ENCODE measurements at regions not wholly inside any gene's neighbourhood (a gene's known extent, or its start where the extent isn't known, plus 50 kb on each side); places are given as distances from the start of the nearest gene placed in this dataset.
"Not testable (repeated sequence)": the region's sequence is repeated elsewhere in the genome, so short reads cannot be mapped to it uniquely, and the experiment has no call there.

DNA sequence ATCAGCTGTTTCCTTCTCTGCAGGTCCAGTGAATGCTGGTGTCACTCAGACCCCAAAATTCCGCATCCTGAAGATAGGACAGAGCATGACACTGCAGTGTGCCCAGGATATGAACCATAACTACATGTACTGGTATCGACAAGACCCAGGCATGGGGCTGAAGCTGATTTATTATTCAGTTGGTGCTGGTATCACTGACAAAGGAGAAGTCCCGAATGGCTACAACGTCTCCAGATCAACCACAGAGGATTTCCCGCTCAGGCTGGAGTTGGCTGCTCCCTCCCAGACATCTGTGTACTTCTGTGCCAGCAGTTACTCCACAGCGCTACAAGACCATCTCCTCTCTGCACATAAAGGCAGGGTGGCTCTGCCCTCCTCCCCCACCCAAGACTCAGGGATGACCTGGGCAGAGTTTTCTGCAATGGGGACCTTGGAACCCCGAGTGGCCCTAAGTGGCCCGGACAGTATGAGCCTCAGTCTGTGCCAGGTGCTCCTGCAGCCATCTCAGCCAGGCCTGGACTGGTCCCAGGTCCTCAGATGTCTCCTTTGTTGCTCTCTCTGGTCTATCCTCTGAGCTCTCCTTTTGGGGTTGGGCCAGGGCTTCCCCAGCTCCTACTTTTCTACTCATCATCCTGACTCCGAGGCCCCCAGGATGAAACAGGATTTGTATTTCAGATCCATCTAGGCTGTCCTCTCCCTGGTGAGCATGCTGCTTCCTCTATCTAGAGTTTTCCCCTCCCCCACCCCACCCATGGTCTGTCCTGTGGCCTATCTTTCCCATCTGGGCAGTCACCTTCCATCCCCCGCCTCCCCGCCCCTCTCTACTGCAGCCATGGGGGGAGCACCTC is 212.1 kb upstream of the PRSS58 start:
- DNase-seq (ENCODE audit: low read depth) = no peak

DNA sequence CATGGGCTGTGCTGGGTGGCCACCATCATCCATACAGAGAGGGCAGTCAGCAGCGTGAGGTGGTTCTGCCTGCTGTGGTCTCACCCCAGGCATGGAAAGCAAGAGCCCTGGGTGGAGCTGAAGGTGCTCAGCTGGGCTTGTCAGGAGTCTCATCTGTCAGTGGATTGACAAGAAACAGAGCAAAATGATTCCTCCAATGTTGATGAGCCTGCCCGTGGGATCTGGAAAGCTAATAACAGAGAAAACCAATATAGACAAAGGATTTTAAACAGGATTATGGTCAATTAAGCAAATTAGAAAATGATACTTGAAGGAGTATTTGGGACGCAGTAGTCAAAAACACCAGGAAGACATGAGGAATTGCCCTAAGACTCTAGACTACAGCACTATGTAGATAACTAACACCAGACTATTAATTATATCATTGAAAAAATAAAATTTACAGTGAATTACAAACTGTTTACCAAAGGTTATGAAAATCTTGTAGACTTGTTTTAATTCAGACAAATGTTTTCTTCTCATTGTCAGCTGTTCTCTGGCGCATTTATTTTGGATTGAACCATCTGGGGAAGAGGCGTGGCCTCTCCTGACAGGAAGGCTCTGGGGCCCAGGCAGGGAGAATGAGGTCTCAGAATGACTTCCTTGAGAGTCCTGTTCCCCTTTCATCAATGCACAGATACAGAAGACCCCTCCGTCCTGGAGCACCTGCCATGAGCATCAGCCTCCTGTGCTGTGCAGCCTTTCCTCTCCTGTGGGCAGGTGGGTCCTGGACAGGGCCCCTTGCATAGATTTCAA is 211.2 kb upstream of the PRSS58 start:
- DNase-seq (ENCODE audit: low read depth) = no peak

DNA sequence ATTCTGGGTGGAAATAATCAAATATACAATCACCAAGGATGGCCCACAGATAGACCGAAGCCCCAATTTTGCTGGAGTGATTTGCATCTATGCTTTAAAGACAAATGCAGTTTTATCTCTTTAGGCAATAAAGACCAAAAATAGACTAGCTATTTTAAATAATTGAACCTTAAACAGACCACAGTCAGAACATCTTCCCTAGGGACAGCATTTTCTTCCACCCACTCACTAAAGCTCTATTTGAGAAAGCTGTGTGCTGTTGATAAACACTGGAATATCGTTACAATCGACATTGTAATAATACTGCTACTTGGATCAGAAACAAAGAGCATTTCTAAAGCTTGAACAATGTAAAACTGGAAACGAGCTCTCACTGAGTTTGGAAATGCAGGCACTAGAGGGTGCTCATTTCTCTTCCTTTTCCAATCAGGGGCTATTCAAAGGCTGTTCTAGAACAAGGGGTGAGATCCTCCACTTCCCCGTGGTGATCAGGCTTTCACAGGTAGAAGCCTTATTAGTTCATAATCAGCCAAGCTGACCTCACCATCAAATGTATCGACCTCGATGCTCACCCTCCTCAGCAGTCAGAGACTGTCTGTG is 209.3 kb upstream of the PRSS58 start:
- not testable (repeated sequence) for DNase-seq (ENCODE audit: low read depth)

DNA sequence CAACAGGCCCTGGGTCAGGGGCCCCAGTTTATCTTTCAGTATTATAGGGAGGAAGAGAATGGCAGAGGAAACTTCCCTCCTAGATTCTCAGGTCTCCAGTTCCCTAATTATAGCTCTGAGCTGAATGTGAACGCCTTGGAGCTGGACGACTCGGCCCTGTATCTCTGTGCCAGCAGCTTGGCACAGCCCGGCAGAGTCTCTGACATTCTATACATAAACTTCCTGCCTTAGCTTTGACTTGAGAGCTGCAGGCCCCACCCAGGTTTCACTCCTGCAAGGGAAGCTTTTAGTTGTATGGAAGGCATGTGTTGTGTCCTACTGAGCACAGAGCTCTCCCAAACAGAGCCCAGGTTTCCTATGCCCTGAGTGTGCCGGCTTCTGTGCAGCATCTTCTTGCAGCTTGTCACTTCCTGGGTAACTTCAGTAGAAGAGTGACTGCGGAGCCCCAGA is 205.6 kb upstream of the PRSS58 start:
- DNase-seq (ENCODE audit: low read depth) = no peak

DNA sequence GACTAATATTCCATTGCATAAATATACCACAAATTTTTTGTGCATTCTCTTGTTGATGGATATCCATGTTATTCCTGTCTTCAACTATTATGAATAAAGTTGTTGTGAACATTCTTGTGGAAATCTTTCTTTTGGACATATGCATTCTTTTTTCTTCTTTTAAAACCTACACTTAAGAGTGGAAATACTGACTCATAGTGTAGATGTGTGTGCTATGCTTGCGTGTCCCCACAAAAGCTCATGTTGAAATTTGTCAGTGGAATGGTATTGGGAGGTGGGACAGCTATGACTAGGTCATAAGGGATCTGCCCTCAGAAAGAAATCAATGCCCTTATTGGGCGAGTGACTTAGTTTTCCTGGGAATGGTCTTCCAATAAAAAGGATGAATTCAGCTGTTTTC is 203.6 kb upstream of the PRSS58 start:
- DNase-seq (ENCODE audit: low read depth) = no peak

DNA sequence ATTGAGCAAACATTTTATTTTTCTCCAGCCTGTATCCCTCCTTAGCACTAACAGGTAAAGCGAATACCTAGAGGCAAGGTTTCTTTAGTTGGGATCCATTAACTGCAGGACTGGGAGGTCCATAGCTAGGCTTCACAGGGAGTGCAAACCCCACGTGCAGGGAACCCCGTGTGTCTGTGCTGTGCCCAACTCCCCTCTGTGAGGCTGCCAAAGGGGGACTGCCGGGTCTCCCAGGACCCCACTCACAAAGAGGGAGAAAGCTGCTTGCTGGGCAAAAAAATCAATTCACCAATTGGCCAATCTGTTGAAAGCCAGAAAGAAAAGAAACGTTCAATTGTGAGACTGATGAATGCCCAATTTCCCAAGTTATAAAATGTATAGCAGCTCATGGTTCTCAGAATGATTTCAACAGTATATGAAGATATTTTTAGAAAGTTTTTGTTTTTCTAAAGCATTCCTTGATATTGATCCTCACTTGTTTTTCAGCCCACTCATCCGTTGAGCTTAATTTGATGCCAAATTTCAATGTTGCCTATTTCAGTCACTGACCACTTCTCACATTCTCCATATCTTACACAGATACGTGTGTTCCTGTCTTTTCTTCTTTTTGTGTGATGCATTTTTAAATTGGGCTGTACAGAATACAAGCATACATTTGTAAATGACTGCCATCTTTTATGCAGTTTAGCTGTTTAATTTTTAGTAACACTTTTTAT is 202.7 kb upstream of the PRSS58 start:
- no peak for DNase-seq (ENCODE audit: low read depth)

DNA sequence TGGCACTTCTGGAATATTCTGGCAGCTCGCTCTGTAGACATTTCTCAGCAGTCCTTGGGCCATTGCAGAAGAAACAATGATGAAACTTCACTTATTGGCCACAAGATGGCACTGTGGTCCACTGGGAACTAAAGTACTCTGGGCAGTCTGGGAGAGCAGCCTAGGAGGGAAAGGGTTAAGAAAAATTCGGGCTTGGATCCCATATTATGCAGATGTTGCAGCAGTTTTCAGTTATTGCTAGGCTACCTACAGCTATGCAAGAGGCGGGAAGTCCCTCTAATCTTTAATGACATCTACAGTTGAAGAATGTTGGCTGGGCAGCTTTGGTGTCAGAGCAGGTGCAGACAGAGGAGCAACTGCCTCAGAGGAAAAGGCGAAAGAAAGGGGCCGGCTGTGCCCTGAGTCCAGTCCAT is 201.7 kb upstream of the PRSS58 start:
- no peak for DNase-seq (ENCODE audit: low read depth)

DNA sequence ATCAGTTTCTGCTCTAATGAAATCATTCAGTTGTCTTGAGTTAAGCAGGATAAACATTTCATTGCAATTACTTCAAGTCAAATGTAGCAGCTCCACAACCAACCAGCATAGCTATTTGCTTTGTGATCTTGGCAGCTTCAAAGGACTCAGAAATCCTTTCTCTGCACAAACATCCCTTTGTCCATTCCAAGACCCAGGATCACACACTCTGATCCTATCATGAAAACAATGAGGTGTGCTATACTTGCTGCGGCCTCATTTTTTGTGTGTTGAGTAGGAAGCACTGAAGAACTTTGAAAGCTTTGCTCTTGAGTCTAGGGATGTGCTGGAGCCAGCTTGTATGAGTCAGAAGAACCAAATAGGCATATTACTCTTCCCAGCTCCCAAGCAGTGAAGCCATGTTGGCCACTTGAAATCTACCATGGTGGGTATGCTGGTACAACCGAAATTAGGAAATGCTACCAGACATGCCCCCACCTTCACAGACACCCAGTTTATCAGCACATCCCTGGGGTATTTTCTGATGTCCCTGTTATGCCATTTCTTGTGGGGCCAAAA is 199.4 kb upstream of the PRSS58 start:
- DNase-seq (ENCODE audit: low read depth) = no peak

DNA sequence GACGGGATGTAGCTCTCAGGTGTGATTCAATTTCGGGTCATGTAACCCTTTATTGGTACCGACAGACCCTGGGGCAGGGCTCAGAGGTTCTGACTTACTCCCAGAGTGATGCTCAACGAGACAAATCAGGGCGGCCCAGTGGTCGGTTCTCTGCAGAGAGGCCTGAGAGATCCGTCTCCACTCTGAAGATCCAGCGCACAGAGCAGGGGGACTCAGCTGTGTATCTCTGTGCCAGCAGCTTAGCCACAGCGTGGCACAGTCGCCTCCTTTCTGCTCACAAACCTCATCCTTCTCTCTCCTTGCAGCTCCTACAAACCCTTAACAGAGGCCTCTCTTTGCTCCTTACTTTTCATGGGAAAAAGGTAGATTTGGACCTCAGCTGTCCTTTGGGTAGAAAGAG is 197.5 kb upstream of the PRSS58 start:
- DNase-seq (ENCODE audit: low read depth) = no peak

DNA sequence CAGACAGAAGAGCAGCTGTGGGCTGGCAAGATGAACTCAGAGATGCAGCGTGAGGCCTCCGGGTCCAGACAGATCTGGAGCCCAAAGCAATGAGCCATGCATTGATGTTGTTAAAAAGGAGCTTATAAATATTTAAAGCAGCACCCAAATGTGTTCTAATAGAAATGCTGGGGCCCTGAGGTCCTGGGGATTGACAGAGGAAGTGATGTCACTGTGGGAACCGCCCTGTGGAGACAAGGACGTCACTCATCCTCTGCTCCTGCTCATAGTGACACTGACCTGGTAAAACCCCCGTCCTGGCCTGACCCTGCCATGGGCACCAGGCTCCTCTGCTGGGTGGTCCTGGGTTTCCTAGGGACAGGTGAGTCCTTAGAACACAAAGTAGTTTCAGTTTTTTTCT is 197.0 kb upstream of the PRSS58 start:
- DNase-seq (ENCODE audit: low read depth) = no peak

DNA sequence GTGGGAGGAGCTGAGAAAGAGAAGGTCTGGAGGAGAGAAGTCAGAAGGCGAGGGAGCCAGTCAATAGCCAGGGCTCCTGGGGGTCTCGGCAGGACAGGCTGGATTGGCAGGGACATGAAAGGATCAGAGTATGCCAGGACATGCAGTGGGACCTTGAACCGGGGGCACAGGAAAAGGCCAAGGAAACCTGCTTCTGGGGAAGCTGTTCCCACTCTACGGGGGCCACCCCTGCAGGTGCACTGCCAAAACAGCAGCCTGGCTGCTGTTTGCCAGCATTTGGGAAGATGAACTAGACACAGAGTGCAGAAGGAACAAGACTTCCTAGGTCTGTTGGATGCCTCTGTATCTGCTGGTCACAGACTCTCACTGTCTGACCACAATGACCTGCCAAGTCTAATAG is 194.9 kb upstream of the PRSS58 start:
- DNase-seq (ENCODE audit: low read depth) = no peak

DNA sequence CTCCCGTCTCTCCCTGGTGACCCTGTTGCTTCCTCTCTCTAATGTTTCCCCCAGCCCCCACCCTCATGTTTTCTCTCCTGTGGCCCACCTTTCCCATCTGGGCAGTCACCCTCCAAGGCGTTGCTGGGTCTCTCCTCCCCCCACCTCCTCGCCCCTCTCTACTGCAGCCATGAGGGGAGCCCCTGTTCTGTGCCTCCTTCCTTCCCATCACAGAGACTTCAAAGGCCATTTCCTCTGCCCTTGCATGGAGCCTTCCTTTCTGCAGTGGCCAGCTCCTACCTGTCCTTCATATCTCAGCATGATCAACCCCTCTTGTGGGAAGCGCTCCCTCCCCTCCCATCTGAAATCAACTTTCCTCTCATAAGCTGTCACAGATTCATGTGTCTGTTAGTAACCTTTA is 194.0 kb upstream of the PRSS58 start:
- no peak for DNase-seq (ENCODE audit: low read depth)

DNA sequence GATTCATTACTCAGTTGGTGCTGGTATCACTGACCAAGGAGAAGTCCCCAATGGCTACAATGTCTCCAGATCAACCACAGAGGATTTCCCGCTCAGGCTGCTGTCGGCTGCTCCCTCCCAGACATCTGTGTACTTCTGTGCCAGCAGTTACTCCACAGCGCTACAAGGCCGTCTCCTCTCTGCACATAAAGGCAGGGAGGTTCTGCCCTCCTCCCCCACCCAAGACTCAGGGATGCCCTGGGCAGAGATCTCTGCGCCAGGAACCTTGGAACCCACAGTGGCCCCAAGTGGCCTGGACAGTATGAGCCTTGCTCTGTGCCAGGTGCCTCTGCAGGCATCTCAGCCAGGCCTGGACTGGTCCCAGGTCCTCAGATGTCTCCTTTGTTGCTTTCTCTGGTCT is 193.4 kb upstream of the PRSS58 start:
- DNase-seq (ENCODE audit: low read depth) = no peak

DNA sequence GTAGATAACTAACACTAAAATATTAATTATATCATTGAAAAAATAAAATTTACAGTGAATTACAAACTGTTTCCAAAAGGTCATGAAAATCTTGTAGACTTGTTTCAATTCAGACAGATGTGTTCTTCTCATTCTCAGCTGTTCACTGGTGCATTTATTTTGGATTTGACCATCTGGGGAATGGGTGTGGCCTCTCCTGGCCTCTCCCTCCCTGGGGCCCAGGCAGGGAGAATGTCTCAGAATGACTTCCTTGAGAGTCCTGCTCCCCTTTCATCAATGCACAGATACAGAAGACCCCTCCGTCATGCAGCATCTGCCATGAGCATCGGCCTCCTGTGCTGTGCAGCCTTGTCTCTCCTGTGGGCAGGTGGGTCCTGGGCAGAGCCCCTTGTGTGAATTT is 192.8 kb upstream of the PRSS58 start:
- DNase-seq (ENCODE audit: low read depth) = no peak

DNA sequence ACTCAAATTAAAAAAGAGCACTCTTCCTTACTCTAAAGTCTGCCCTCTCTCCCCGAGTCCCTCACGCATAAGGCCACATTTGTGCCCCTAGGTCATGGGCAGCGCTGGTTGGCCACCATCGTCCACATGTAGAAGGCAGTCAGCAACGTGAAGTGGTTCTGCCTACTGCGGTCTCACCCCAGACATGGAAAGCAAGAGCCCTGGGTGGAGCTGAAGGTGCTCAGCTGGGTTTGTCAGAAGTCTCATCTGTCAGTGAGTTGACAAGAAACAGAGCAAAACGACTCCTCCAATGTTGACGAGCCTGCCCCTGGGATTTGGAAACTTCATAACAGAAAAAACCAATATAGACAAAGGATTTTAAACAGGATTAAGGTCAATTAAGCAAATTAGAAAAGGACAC is 192.3 kb upstream of the PRSS58 start:
- DNase-seq (ENCODE audit: low read depth) = no peak

DNA sequence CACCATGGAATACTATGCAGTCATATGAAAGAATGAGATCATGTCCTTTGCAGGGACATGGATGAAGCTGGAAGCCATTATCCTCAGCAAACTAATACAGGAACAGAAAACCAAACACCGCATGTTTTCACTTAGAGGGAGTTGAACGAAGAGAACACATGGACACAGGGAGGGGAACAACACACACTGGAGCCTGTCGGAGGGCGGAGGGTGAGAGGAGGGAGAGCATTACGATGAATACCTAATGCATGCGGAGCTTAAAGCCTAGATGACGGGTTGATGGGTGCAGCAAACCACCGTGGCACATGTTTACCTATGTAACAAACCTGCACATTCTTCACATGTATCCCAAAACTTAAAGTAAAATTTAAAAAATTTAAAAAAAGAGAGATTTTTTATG is 191.0 kb upstream of the PRSS58 start:
- not testable (repeated sequence) for DNase-seq (ENCODE audit: low read depth)

DNA sequence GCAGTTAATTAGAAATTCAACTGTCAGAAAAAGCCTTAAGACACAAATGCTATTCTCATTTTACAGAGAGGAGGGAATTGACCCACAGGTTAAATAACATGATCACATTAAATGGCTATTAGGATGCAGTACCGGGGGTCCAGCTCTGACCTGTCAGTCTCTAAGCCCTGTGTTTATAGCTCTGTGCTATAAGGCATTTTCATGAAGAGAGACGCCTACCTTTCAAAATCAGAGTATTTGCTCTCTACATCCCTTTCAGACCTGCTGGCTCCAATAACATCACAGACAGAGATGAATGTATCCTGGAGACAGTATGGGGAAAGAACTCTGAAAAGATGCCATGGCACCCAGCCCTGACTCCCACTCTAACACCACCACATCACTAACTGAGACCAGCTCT is 189.9 kb upstream of the PRSS58 start:
- DNase-seq (ENCODE audit: low read depth) = no peak

DNA sequence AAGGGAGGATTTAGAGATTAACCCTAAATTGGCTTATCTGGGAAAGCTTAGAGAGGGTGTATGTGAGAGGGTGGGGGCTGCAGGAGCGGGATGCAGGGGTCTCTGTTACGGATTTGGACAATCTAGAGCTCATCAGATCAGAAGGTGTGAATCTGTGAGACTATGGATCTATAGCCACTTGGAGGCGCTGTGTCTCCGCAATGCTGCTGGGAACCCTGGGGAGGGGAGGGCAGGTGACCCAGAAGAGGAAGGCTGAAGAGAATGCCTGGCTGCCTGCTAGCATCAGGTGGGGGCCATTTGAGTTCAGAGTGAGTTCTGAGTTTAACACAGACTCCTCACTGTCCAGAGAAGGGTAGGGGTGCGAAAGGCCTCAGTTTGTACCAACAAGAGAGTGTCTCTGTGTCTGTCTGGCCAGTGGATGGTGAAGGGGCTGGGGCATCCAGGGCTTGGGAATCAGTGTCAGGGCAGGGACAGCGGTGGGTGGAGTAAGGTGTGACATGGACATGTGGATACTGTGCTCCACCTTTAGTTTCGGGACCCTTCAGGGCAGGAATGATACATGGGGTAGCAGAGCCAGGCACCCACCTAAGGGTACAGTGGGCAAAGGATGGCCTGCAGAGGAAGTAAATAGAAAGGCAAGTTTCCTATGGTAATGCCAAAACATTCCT is 187.3 kb upstream of the PRSS58 start:
- no peak for DNase-seq (ENCODE audit: low read depth)

DNA sequence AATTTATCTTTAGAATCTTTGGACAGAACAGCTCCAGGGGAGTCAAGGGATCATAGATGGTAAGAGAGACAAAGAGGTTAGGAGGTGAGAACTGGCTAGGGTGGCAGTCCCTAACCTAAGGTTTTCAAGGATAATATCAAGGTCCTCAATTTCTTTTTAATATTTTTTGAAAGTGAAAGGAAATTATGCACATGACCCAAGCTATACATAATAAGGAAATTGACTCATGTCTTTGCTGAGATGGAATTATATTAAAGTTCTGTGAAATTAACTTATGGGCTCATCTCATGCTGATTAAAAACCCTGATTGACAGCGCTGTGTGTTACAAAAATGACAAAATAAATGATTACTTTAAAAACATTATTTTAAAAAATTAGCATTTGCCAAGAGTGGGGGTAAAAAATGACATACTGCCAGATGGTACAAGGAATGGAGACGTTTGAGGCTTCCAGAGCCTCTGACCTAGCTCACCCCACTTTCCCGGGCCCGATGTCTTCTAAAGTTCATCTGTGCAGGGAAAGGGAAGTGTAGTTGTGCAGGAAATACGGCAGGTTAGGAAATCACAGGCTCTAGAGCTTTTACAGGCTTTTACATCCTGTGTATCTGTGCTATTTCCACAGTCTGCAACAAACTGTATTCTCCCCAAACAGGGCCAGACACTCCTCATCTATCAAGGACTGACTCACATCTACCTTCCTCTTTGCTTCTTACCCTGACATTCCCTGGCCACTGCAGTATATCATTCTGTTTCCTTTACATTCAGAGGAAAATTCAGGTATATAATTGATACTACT is 185.6 kb upstream of the PRSS58 start:
- no peak for DNase-seq (ENCODE audit: low read depth)

DNA sequence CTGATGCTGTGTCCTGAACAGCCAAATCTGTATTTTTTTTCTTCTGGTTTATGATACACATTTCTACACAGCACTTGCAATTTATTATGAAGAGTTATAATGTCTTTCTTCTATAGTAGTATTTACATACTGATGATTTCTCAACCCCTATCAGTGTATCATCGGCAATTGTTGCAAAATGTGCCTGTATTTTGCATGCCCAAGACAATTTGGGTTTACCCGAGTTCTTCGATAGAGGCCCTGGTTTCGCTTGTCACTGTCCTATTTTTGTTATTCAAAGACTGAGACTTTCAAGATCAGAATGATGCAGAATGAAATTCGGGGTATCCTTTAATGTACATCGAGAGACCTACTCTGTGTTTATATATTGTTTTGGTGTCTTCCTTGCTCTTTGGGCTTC is 184.5 kb upstream of the PRSS58 start:
- no peak for DNase-seq (ENCODE audit: low read depth)

Measured in activated T-cell treated with anti-CD3 and anti-CD28 coated beads for 24 hours (primary cell).